HCT116 (cell line): ENCODE measurements at regions not wholly inside any gene's neighbourhood (a gene's known extent, or its start where the extent isn't known, plus 50 kb on each side); places are given as distances from the start of the nearest gene placed in this dataset.

Experiments
- ATAC-seq: fragments of 200-7000 bp; cut with Tn5 transposase; 2 replicates; pipeline ENCODE4 v1.9.1; 2020; ENCODE audit warnings: mild to moderate bottlenecking, moderate library complexity
- BruUV-seq: library from RNA; stranded (reverse); fragments of 400-500 nt; replicated peaks from 2 replicates; lab custom pipeline; 2021; lab: Mats Ljungman, UMichigan
- CTCF ChIA-PET: fragments of 300-600 bp; sonication (Branson Sonifier 250); formaldehyde crosslinking; loops from one replicate; lab custom pipeline; 2021; ENCODE audit warnings: antibody characterized with exemption; lab: Charles Lee
- POLR2A ChIA-PET: fragments of 300-600, 350-600 bp; sonication (Branson Sonifier 250); formaldehyde crosslinking; loops from one replicate; lab custom pipeline; 2021; ENCODE audit warnings: antibody characterized with exemption; lab: Charles Lee
- RAD21 ChIA-PET, 2 experiments: fragments of 300-600 bp; sonication (Branson Sonifier 250); formaldehyde crosslinking; loops; one replicate each; lab custom pipeline; 2023; ENCODE audit warnings: low total read pairs in 2 of 2; ENCODE audit not compliant: uncharacterized antibody in 2 of 2, unreplicated experiment in 2 of 2, low non-redundant PET in 1 of 2; lab: Charles Lee
- DNase-seq: peaks from one replicate; pipeline ENCODE4 v3.0.0-alpha.2; 2010; ENCODE audit warnings: low read depth, low spot score
- H2AFZ ChIP-seq: fragments of 200-600 bp; shearing (Covaris generic), sonication (generic); 2 replicates; pipeline ENCODE4 v1.6.1; 2017; ENCODE audit warnings: low read depth, mixed run types, mixed read lengths, antibody characterized with exemption, low read length; ENCODE audit not compliant: poor library complexity, severe bottlenecking
- H3K27ac ChIP-seq: 2 replicates; pipeline ENCODE4 v1.5.1; 2012; ENCODE audit warnings: low read depth, low read length
- H3K27me3 ChIP-seq: fragments of 200-600 bp; sonication (generic); 2 replicates; pipeline ENCODE4 v1.6.1; 2016; ENCODE audit warnings: mixed run types, low read length, mixed read lengths; ENCODE audit not compliant: insufficient read depth
- H3K36me3 ChIP-seq, 2 experiments: fragments of 200-500 bp in 1 of 2; fragments of 200-600 bp in 1 of 2; sonication (Bioruptor generic) in 1 of 2; sonication (generic) in 1 of 2; 2 replicates each; pipeline versions ENCODE4 v1.5.1 to v1.6.1; 2014 to 2016; ENCODE audit warnings: low read length in 2 of 2, inconsistent platforms in 1 of 2, mixed read lengths in 1 of 2, mixed run types in 1 of 2; ENCODE audit not compliant: insufficient read depth in 2 of 2, control insufficient read depth in 1 of 2
- H3K4me1 ChIP-seq, 2 experiments: fragments of 200-600 bp in 1 of 2; sonication (generic) in 1 of 2; 2 replicates each; pipeline versions ENCODE4 v1.5.1 to v1.6.1; 2012 to 2017; ENCODE audit warnings: low read length in 2 of 2, inconsistent platforms in 1 of 2, mild to moderate bottlenecking in 1 of 2, mixed read lengths in 1 of 2, mixed run types in 1 of 2, moderate library complexity in 1 of 2; ENCODE audit not compliant: insufficient read depth in 2 of 2, control insufficient read depth in 1 of 2
- H3K4me2 ChIP-seq: fragments of 200-600 bp; sonication (generic); 2 replicates; pipeline ENCODE4 v1.6.1; 2017; ENCODE audit warnings: mixed run types, low read length, mixed read lengths
- H3K4me3 ChIP-seq, 2 experiments: fragments of 200-600 bp in 1 of 2; sonication (generic) in 1 of 2; replicated peaks in 1 of 2; 2 replicates each; pipeline ENCODE4 v1.5.1; 2011 to 2016; ENCODE audit warnings: low read length in 2 of 2, control low read depth in 1 of 2, low read depth in 1 of 2, mild to moderate bottlenecking in 1 of 2, mixed read lengths in 1 of 2, mixed run types in 1 of 2
- H3K79me2 ChIP-seq: fragments of 200-600 bp; sonication (generic); 2 replicates; pipeline ENCODE4 v1.6.1; 2017; ENCODE audit warnings: mild to moderate bottlenecking, mixed run types, low read length, moderate library complexity, mixed read lengths; ENCODE audit not compliant: insufficient read depth
- H3K9ac ChIP-seq: fragments of 200-600 bp; sonication (generic); 2 replicates; pipeline ENCODE4 v1.6.1; 2016; ENCODE audit warnings: low read length, mixed read lengths
- H3K9me2 ChIP-seq: fragments of 200-600 bp; sonication (generic), shearing (Covaris generic); 2 replicates; pipeline ENCODE4 v1.6.1; 2017; ENCODE audit warnings: mixed run types, mild to moderate bottlenecking, moderate library complexity; ENCODE audit not compliant: insufficient read depth
- H3K9me3 ChIP-seq, 2 experiments: fragments of 200-500 bp in 1 of 2; fragments of 200-600 bp in 1 of 2; sonication (Bioruptor generic) in 1 of 2; sonication (generic) in 1 of 2; 2 replicates each; pipeline ENCODE4 v1.6.1; 2014 to 2017; ENCODE audit warnings: low read length in 2 of 2, mixed read lengths in 2 of 2, inconsistent platforms in 1 of 2, low read depth in 1 of 2, mild to moderate bottlenecking in 1 of 2, mixed run types in 1 of 2, moderate library complexity in 1 of 2; ENCODE audit not compliant: control insufficient read depth in 1 of 2, insufficient read depth in 1 of 2
- H4K20me1 ChIP-seq: fragments of 200-600 bp; sonication (generic), shearing (Covaris generic); 2 replicates; pipeline ENCODE4 v1.6.1; 2017; ENCODE audit warnings: mixed run types, mild to moderate bottlenecking, moderate library complexity; ENCODE audit not compliant: insufficient read depth
- CBX3 ChIP-seq: IDR thresholded peaks from 2 replicates; pipeline ENCODE4 v1.6.1; 2012; ENCODE audit warnings: low read depth
- ELF1 ChIP-seq: IDR thresholded peaks from 2 replicates; pipeline ENCODE4 v1.6.1; 2012; ENCODE audit warnings: low read depth, borderline replicate concordance
- EZH2 ChIP-seq: fragments of 200-600 bp; sonication (generic); IDR thresholded peaks from 2 replicates; pipeline ENCODE4 v1.6.1; 2017; ENCODE audit warnings: antibody characterized with exemption, mixed run types
- EZH2phosphoT487 ChIP-seq: fragments of 200-600 bp; IDR thresholded peaks from 2 replicates; pipeline ENCODE4 v1.6.1; 2018; ENCODE audit warnings: antibody characterized with exemption, borderline replicate concordance
- FOSL1 ChIP-seq: IDR thresholded peaks from 2 replicates; pipeline ENCODE4 v1.6.1; 2012; ENCODE audit warnings: low read depth
- POLR2A ChIP-seq: IDR thresholded peaks from 2 replicates; pipeline ENCODE4 v1.7.0; 2011; ENCODE audit warnings: borderline replicate concordance; ENCODE audit not compliant: insufficient read depth, insufficient read length; ENCODE audit errors: extremely low read depth
- RAD21 ChIP-seq: IDR thresholded peaks from 2 replicates; pipeline ENCODE4 v1.6.1; 2012; ENCODE audit warnings: low read depth, mild to moderate bottlenecking
- SIN3A ChIP-seq: IDR thresholded peaks from 2 replicates; pipeline ENCODE4 v1.6.1; 2012; ENCODE audit warnings: low read depth
- SP1 ChIP-seq: IDR thresholded peaks from 2 replicates; pipeline ENCODE4 v1.6.1; 2012; ENCODE audit warnings: low read depth
- SRF ChIP-seq: IDR thresholded peaks from 2 replicates; pipeline ENCODE4 v1.6.1; 2012; ENCODE audit warnings: low read depth
- TCF7L2 ChIP-seq: IDR thresholded peaks from 2 replicates; pipeline ENCODE4 v1.7.0; 2011; ENCODE audit warnings: borderline replicate concordance, inconsistent platforms; ENCODE audit not compliant: insufficient read depth, insufficient read length; ENCODE audit errors: extremely low read depth
- YY1 ChIP-seq: IDR thresholded peaks from 2 replicates; pipeline ENCODE4 v1.6.1; 2011; ENCODE audit warnings: low read length, low read depth, moderate library complexity, mild to moderate bottlenecking; ENCODE audit not compliant: insufficient replicate concordance; ENCODE audit errors: extremely low read depth
- ZFX ChIP-seq: fragments of 450-650 bp; IDR thresholded peaks from 2 replicates; pipeline ENCODE4 v1.6.1; 2017
- ZNF274 ChIP-seq: fragments of 200-500 bp; sonication (Bioruptor generic); IDR thresholded peaks from 2 replicates; pipeline ENCODE4 v1.6.1; 2014; ENCODE audit warnings: mild to moderate bottlenecking, low read depth, low read length, inconsistent platforms
- intact Hi-C: fragments of 100-400 bp; cut with micrococcal nuclease; formaldehyde crosslinking; loops from 2 replicates; pipeline ENCODE4 v1.10.0; 2022
- TF ChIP-seq, protein P1 (sequence below): IDR thresholded peaks from 2 replicates; pipeline ENCODE4 v1.6.1; 2012
- TF ChIP-seq, protein P2 (sequence below): IDR thresholded peaks from 2 replicates; pipeline ENCODE4 v1.6.1; 2011; ENCODE audit warnings: mild to moderate bottlenecking, low read length, moderate library complexity; ENCODE audit not compliant: insufficient replicate concordance; ENCODE audit errors: extremely low read depth
- TF ChIP-seq, protein P3 (sequence below), 3 experiments: fragments of 200-600 bp in 1 of 3; sonication (generic) in 1 of 3; IDR thresholded peaks in 2 of 3; conservative IDR thresholded peaks in 1 of 3; 2 replicates each; pipeline ENCODE4 v1.5.1; 2012 to 2017; ENCODE audit warnings: low read depth in 2 of 3, low read length in 2 of 3, antibody characterized with exemption in 1 of 3, borderline replicate concordance in 1 of 3, control low read depth in 1 of 3, mild to moderate bottlenecking in 1 of 3, mixed read lengths in 1 of 3, mixed run types in 1 of 3, moderate library complexity in 1 of 3; ENCODE audit not compliant: insufficient read depth in 1 of 3
- TF ChIP-seq, protein P4 (sequence below): IDR thresholded peaks from 2 replicates; pipeline ENCODE4 v1.6.1; 2012; ENCODE audit warnings: low read depth

DNA sequence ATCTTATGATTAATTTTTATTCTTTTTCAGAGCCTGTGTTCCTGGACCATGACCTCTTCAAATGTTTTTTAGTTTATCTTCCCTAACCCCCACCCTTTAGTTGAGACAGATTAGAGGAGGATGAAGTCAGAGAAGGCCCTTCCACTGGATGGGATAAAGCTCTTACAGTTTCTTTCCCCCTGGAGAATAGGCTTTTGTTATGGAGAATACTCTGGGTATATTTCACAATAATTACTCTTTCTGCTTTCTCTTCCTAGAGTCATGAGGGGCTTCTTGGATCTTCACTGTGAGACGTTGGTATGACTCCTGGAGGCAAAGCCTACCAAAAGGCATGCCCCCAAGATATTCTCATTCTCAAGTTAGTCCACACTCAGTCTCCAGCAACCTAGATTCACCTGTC is 144.4 kb upstream of the THRB start:
- Histone ChIP-seq H3K4me1 (no peaks in the 10 kb centered on the region), H2AFZ (no peak overlapping the region)
- TF ChIP-seq, protein P1, sequence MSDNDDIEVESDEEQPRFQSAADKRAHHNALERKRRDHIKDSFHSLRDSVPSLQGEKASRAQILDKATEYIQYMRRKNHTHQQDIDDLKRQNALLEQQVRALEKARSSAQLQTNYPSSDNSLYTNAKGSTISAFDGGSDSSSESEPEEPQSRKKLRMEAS = no peak
- TF ChIP-seq ZNF274 (no peak), EZH2 (no peak), SP1 (no peak), ELF1 (no peak), POLR2A (no peak), RAD21 (no peak), TCF7L2 (no peak), EZH2phosphoT487 (no peak), SRF (no peak), ZFX (no peak), YY1 (no peak), FOSL1 (no peak), SIN3A (no peak), CBX3 (no peak)
- TF ChIP-seq, protein P2, sequence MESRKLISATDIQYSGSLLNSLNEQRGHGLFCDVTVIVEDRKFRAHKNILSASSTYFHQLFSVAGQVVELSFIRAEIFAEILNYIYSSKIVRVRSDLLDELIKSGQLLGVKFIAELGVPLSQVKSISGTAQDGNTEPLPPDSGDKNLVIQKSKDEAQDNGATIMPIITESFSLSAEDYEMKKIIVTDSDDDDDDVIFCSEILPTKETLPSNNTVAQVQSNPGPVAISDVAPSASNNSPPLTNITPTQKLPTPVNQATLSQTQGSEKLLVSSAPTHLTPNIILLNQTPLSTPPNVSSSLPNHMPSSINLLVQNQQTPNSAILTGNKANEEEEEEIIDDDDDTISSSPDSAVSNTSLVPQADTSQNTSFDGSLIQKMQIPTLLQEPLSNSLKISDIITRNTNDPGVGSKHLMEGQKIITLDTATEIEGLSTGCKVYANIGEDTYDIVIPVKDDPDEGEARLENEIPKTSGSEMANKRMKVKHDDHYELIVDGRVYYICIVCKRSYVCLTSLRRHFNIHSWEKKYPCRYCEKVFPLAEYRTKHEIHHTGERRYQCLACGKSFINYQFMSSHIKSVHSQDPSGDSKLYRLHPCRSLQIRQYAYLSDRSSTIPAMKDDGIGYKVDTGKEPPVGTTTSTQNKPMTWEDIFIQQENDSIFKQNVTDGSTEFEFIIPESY = no peak
- TF ChIP-seq, protein P3, sequence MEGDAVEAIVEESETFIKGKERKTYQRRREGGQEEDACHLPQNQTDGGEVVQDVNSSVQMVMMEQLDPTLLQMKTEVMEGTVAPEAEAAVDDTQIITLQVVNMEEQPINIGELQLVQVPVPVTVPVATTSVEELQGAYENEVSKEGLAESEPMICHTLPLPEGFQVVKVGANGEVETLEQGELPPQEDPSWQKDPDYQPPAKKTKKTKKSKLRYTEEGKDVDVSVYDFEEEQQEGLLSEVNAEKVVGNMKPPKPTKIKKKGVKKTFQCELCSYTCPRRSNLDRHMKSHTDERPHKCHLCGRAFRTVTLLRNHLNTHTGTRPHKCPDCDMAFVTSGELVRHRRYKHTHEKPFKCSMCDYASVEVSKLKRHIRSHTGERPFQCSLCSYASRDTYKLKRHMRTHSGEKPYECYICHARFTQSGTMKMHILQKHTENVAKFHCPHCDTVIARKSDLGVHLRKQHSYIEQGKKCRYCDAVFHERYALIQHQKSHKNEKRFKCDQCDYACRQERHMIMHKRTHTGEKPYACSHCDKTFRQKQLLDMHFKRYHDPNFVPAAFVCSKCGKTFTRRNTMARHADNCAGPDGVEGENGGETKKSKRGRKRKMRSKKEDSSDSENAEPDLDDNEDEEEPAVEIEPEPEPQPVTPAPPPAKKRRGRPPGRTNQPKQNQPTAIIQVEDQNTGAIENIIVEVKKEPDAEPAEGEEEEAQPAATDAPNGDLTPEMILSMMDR (IDR thresholded peaks at IDR 0.05 in 2 of 3, conservative IDR thresholded peaks at IDR 0.05 in 1 of 3; ENCODE audit: borderline replicate concordance in 1 of 3, insufficient read depth in 1 of 3, low read depth in 2 of 3, low read length in 2 of 3) = no peak
- TF ChIP-seq, protein P4, sequence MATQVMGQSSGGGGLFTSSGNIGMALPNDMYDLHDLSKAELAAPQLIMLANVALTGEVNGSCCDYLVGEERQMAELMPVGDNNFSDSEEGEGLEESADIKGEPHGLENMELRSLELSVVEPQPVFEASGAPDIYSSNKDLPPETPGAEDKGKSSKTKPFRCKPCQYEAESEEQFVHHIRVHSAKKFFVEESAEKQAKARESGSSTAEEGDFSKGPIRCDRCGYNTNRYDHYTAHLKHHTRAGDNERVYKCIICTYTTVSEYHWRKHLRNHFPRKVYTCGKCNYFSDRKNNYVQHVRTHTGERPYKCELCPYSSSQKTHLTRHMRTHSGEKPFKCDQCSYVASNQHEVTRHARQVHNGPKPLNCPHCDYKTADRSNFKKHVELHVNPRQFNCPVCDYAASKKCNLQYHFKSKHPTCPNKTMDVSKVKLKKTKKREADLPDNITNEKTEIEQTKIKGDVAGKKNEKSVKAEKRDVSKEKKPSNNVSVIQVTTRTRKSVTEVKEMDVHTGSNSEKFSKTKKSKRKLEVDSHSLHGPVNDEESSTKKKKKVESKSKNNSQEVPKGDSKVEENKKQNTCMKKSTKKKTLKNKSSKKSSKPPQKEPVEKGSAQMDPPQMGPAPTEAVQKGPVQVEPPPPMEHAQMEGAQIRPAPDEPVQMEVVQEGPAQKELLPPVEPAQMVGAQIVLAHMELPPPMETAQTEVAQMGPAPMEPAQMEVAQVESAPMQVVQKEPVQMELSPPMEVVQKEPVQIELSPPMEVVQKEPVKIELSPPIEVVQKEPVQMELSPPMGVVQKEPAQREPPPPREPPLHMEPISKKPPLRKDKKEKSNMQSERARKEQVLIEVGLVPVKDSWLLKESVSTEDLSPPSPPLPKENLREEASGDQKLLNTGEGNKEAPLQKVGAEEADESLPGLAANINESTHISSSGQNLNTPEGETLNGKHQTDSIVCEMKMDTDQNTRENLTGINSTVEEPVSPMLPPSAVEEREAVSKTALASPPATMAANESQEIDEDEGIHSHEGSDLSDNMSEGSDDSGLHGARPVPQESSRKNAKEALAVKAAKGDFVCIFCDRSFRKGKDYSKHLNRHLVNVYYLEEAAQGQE = no peak
- TF ChIP-seq, all 23 proteins: peak for 0
- H3K36me3 ChIP-seq = no peaks in the 10 kb centered on the region
- H3K9me3 ChIP-seq = no peaks in the 10 kb centered on the region
- BruUV-seq = no TSS peak
- ChIA-PET CTCF (no interaction called here), POLR2A (no interaction called here), RAD21 (no interaction called here)
- H3K9me2 ChIP-seq = no peaks in the 10 kb centered on the region; the same call in 1 of the 2 replicates
- H3K4me2 ChIP-seq = no peak overlapping the region
- H3K9ac ChIP-seq = no peak overlapping the region
- ATAC-seq = no peak
- no peak overlapping the region for H3K4me3 ChIP-seq
- H3K27ac ChIP-seq = no peak overlapping the region
- no peaks in the 10 kb centered on the region for H4K20me1 ChIP-seq
- intact Hi-C loops = no loop called here
- H3K79me2 ChIP-seq = no peaks in the 10 kb centered on the region
- H3K27me3 ChIP-seq = no peaks in the 10 kb centered on the region
- no peak for DNase-seq
